Breast epithelium (tissue), 4 donors: ENCODE measurements at regions not wholly inside any gene's neighbourhood (a gene's known extent, or its start where the extent isn't known, plus 50 kb on each side); places are given as distances from the start of the nearest gene placed in this dataset.

Source experiments
- DNase-seq, 2 donors: peaks; one replicate each; pipeline ENCODE4 v3.0.0-alpha.2; 2019; ENCODE audit warnings: low spot score in 2 of 2
- H3K27ac ChIP-seq, 2 donors: fragments of 200-600 bp; sonication (generic) in 1 of 2; one replicate each; pipeline ENCODE4 v1.5.1; 2016 to 2019; ENCODE audit warnings: mild to moderate bottlenecking in 1 of 2
- H3K27me3 ChIP-seq, 2 donors: fragments of 200-600 bp; sonication (generic) in 1 of 2; one replicate each; pipeline versions ENCODE4 v1.5.1 to v1.6.0; 2017 to 2019; ENCODE audit warnings: control low read depth in 1 of 2, mild to moderate bottlenecking in 1 of 2
- H3K36me3 ChIP-seq: fragments of 200-600 bp; one replicate; pipeline ENCODE4 v1.5.1; 2019
- H3K4me1 ChIP-seq, 2 donors: fragments of 200-600 bp; sonication (generic); one replicate each; pipeline ENCODE4 v1.5.1; 2016 to 2019; ENCODE audit warnings: control low read depth in 1 of 2
- H3K4me3 ChIP-seq, 3 donors: fragments of 200-600 bp; sonication (generic); 1 replicate in 2 of 3; 2 replicates in 1 of 3; pipeline ENCODE4 v1.5.1; 2016 to 2019; ENCODE audit warnings: mild to moderate bottlenecking in 3 of 3, moderate library complexity in 2 of 3
- H3K9me3 ChIP-seq, 2 donors: fragments of 200-600 bp; sonication (generic) in 1 of 2; one replicate each; pipeline ENCODE4 v1.5.1; 2016 to 2019; ENCODE audit warnings: control low read depth in 1 of 2
- POLR2A ChIP-seq: fragments of 450-650 bp; IDR thresholded peaks from one replicate; pipeline ENCODE4 v1.6.1; 2016; ENCODE audit warnings: antibody characterized with exemption, mild to moderate bottlenecking, moderate library complexity
- POLR2AphosphoS5 ChIP-seq, 3 donors: sonication (generic); formaldehyde crosslinking; IDR thresholded peaks; one replicate each; pipeline ENCODE4 v1.6.1; 2017; ENCODE audit warnings: antibody characterized with exemption in 3 of 3
- intact Hi-C: fragments of 100-400 bp; cut with DNase I; formaldehyde crosslinking; loops from one replicate; pipeline ENCODE4 v1.15.1; 2023; ENCODE audit warnings: low total_unique reads
- TF ChIP-seq, protein P1 (sequence below), 3 donors: fragments of 450-650 bp; IDR thresholded peaks; one replicate each; pipeline ENCODE4 v1.5.1; 2016 to 2017; ENCODE audit warnings: antibody characterized with exemption in 3 of 3, mild to moderate bottlenecking in 3 of 3, moderate library complexity in 3 of 3

DNA sequence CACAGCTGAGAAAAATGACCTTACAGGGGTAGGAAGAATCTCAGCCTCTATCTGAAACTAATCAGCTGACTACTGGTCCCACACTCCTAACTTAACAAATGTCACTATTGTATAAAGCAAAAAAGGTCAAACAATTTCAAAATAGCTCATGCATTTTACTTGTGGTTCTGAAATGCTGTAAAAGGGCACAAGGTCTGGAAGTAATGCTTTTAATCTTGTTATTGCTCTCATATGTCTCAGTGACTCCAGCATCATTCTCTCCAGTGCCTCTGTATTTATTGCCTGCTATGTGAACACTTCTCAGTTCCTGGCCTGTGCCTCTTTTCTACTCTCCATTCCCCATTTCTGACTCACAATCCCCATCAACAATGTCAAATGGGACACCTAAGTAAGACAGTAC is 937.7 kb downstream of the CDH11 start:
- no peak for TF ChIP-seq POLR2AphosphoS5 (IDR thresholded peaks at IDR 0.05)
- no peak for TF ChIP-seq POLR2A
- TF ChIP-seq, protein P1, sequence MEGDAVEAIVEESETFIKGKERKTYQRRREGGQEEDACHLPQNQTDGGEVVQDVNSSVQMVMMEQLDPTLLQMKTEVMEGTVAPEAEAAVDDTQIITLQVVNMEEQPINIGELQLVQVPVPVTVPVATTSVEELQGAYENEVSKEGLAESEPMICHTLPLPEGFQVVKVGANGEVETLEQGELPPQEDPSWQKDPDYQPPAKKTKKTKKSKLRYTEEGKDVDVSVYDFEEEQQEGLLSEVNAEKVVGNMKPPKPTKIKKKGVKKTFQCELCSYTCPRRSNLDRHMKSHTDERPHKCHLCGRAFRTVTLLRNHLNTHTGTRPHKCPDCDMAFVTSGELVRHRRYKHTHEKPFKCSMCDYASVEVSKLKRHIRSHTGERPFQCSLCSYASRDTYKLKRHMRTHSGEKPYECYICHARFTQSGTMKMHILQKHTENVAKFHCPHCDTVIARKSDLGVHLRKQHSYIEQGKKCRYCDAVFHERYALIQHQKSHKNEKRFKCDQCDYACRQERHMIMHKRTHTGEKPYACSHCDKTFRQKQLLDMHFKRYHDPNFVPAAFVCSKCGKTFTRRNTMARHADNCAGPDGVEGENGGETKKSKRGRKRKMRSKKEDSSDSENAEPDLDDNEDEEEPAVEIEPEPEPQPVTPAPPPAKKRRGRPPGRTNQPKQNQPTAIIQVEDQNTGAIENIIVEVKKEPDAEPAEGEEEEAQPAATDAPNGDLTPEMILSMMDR (IDR thresholded peaks at IDR 0.05) = no peak
- Histone ChIP-seq H3K27me3 (no peaks in the 10 kb centered on the region), H3K36me3 (no peaks in the 10 kb centered on the region), H3K4me1 (no peaks in the 10 kb centered on the region), H3K9me3 (no peaks in the 10 kb centered on the region), H3K27ac (no peak overlapping the region), H3K4me3 (no peak overlapping the region)
- intact Hi-C loops = no loop called here
- no peak for DNase-seq

DNA sequence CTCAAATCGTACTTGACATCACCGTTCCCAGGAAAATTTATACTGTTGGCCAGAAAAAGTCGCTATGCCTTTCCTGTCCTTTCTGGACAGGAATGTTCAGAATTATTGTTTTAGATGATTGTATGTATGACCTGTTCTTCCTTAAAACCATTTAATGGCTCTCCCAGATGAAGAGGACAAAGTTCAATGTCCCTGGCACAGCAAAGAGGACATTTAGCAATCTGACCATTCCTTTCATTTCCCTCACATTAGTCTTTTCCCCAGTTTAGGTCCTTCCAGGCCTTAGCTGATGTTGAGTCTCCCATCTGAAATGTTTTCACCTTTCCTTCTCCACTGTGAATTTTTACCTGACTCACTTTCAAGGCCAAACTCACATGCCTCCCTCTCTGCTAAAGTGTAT is 938.9 kb downstream of the CDH11 start:
- Histone ChIP-seq H3K4me3 (no peak overlapping the region), H3K4me1 (no peaks in the 10 kb centered on the region), H3K36me3 (no peaks in the 10 kb centered on the region), H3K9me3 (peaks cover 7 to 11% of the 10 kb centered on the region in 2 donors), H3K27ac (no peak overlapping the region), H3K27me3 (no peaks in the 10 kb centered on the region)
- TF ChIP-seq POLR2A (no peak), POLR2AphosphoS5 (IDR thresholded peaks at IDR 0.05) (no peak)
- TF ChIP-seq, protein P1 (IDR thresholded peaks at IDR 0.05) = no peak
- intact Hi-C loops = no loop called here
- no peak for DNase-seq

DNA sequence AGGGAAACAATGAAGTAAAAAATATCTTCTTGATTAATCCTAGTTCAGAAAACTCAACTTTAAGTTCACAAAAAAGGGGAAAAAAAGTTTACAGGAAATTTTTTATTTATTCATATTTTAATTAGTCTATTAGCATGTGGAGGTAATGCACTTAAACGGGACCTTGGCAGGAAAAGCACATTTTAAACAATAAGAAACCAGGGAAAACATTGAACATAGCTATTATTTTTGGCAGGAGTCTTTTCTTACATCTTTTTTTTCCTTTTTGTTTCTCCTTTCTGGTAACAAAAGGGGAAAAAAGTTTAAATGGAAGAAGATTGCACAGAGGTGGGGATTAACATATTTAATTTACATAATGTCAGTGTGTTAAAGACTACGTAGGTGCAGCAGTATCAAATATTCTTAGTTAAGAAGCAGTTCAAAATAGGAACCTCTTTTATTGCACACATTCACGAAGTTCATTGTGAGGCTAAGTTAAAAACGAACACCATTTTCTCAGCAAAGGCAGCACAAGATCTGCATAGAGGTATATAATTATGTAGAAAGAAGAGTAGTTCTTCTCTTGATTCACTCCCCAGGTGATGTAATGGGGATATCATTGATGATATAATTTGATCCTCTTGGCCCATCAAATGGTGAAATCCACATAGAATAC is 940.5 kb downstream of the CDH11 start:
- Histone ChIP-seq H3K4me1 (no peaks in the 10 kb centered on the region), H3K36me3 (no peaks in the 10 kb centered on the region), H3K9me3 (peaks cover 10 to 19% of the 10 kb centered on the region in 2 donors), H3K4me3 (no peak overlapping the region), H3K27me3 (no peaks in the 10 kb centered on the region), H3K27ac (no peak overlapping the region)
- intact Hi-C loops = no loop called here
- DNase-seq = no peak
- no peak for TF ChIP-seq POLR2AphosphoS5 (IDR thresholded peaks at IDR 0.05)
- TF ChIP-seq, protein P1 (IDR thresholded peaks at IDR 0.05) = no peak
- TF ChIP-seq POLR2A = no peak

DNA sequence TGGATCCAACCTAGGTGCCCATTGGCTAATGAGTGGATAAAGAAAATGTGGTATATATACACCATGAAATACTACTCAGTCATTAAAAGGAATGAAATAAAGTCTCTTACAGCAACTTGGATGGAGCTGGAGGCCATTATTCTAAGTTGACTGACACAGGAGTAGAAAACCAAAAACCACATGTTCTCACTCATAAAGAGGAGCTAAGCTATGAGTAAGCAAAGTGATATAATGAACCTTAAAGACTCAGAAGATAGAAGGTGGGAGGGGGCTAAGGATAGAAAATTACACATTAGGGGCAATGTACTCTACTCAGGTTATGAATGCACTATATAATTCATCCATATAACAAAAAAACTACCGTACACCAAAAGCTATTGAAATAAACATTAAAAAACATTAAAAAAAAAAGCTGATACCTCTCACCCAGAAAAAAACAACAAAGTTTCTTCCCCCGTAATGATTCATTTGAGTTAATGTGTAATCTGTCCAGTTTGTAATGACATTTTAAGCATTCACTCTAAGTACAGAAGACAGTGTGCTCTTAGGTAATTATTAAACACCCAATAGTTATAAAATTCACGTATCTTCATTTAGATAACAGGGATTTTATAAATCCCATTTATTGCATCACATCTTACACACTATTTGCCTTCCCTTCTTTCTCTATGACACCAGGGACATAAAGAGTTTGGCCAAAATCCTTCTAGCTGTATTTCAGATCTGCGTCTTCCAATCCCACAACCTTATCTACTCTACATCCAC is 941.5 kb downstream of the CDH11 start:
- DNase-seq = no peak
- Histone ChIP-seq H3K4me1 (no peaks in the 10 kb centered on the region), H3K27me3 (no peaks in the 10 kb centered on the region), H3K27ac (no peak overlapping the region), H3K36me3 (no peaks in the 10 kb centered on the region), H3K9me3 (peaks cover 10 to 19% of the 10 kb centered on the region in 2 donors), H3K4me3 (no peak overlapping the region)
- intact Hi-C loops = no loop called here
- TF ChIP-seq, protein P1 (IDR thresholded peaks at IDR 0.05) = no peak
- no peak for TF ChIP-seq POLR2AphosphoS5 (IDR thresholded peaks at IDR 0.05)
- no peak for TF ChIP-seq POLR2A

DNA sequence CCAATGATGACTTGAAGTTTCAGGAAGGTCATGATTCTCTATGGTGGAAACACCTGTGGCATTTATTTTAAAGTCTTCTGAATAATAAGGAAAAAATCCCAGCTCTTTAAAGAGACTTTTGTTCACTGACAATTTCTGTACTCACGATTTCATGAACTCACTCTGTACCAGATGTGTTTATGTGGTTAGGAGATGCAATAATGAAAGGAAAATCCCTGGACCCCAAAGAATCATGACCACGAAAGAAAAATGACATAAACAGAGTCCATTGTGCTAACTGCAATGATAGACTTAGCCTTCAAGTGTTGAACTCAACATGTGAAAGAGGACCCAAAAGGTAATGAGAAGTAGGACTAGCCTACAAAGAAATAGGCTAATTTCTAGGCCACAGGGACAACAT is 947.5 kb downstream of the CDH11 start:
- H3K4me1 ChIP-seq = no peaks in the 10 kb centered on the region
- no peak for TF ChIP-seq POLR2A
- TF ChIP-seq, protein P1 (IDR thresholded peaks at IDR 0.05) = no peak
- TF ChIP-seq POLR2AphosphoS5 (IDR thresholded peaks at IDR 0.05) = no peak
- no peak for DNase-seq
- no peaks in the 10 kb centered on the region for H3K27me3 ChIP-seq
- H3K27ac ChIP-seq = no peak overlapping the region
- intact Hi-C loops = no loop called here
- H3K36me3 ChIP-seq = no peaks in the 10 kb centered on the region
- H3K4me3 ChIP-seq = no peak overlapping the region
- H3K9me3 ChIP-seq = peaks cover 10 to 19% of the 10 kb centered on the region in 2 donors
